ENCODE measurements at regions not wholly inside any gene's neighbourhood (a gene's known extent, or its start where the extent isn't known, plus 50 kb on each side); places are given as distances from the start of the nearest gene placed in this dataset.
"Not testable (repeated sequence)": the region's sequence is repeated elsewhere in the genome, so short reads cannot be mapped to it uniquely, and the experiment has no call there.

GRCh38 chr4:72846280-72847111, 223.0 kb downstream of the COX18 start:
- no peak for DNase-seq
- Mint-ChIP-seq H3K27ac (no peak overlapping the region), H3K36me3 (ENCODE audit: insufficient read depth in 2 of 2) (peaks cover 0 to 2% of the 10 kb centered on the region in 2 donors), H3K4me1 (ENCODE audit: low read depth) (no peaks in the 10 kb centered on the region), H3K9me3 (peaks cover 3% of the 10 kb centered on the region in 2 donors), H3K27me3 (ENCODE audit: low read depth) (no peaks in the 10 kb centered on the region), H3K4me3 (no peak overlapping the region)
- ATAC-seq (replicated peaks in 1 of 2): no peak

- no peak overlapping the region for H3K4me3 Mint-ChIP-seq
- ATAC-seq (replicated peaks in 1 of 2) (no peak), DNase-seq (no peak)
- no peaks in the 10 kb centered on the region for H3K27me3 Mint-ChIP-seq (ENCODE audit: low read depth)
- no peak overlapping the region for H3K27ac Mint-ChIP-seq
- no peaks in the 10 kb centered on the region for H3K4me1 Mint-ChIP-seq (ENCODE audit: low read depth)
- peaks cover 1 to 2% of the 10 kb centered on the region in 2 donors for H3K36me3 Mint-ChIP-seq (ENCODE audit: insufficient read depth in 2 of 2)
- peaks cover under 1 to 3% of the 10 kb centered on the region in 2 donors for H3K9me3 Mint-ChIP-seq
These were observed 226.1 kb downstream of the COX18 start for GRCh38 chr4:72843466-72843865.

GRCh38 chr4:72842323-72842722, 227.2 kb downstream of the COX18 start:
- no peak overlapping the region for H3K27ac Mint-ChIP-seq
- ATAC-seq (replicated peaks in 1 of 2) (no peak), DNase-seq (no peak)
- H3K27me3 Mint-ChIP-seq (ENCODE audit: low read depth): no peaks in the 10 kb centered on the region
- H3K4me1 Mint-ChIP-seq (ENCODE audit: low read depth): no peaks in the 10 kb centered on the region
- peaks cover 2 to 4% of the 10 kb centered on the region in 2 donors for H3K9me3 Mint-ChIP-seq
- peaks cover 2% of the 10 kb centered on the region in 2 donors for H3K36me3 Mint-ChIP-seq (ENCODE audit: insufficient read depth in 2 of 2)
- no peak overlapping the region for H3K4me3 Mint-ChIP-seq

GRCh38 chr4:72840166-72840565, 229.3 kb downstream of the COX18 start:
- H3K27me3 Mint-ChIP-seq (ENCODE audit: low read depth); H3K4me3 Mint-ChIP-seq; H3K36me3 Mint-ChIP-seq (ENCODE audit: insufficient read depth in 2 of 2); H3K27ac Mint-ChIP-seq; DNase-seq; H3K4me1 Mint-ChIP-seq (ENCODE audit: low read depth); H3K9me3 Mint-ChIP-seq; ATAC-seq (replicated peaks in 1 of 2): not testable (repeated sequence)

- no peak for DNase-seq
- Mint-ChIP-seq H3K4me3 (no peak overlapping the region), H3K4me1 (ENCODE audit: low read depth) (no peaks in the 10 kb centered on the region), H3K27ac (no peak overlapping the region), H3K27me3 (ENCODE audit: low read depth) (no peaks in the 10 kb centered on the region), H3K9me3 (peaks cover 3 to 5% of the 10 kb centered on the region in 2 donors), H3K36me3 (ENCODE audit: insufficient read depth in 2 of 2) (no peaks in the 10 kb centered on the region)
- no peak for ATAC-seq (replicated peaks in 1 of 2)
These were observed 240.7 kb downstream of the COX18 start for GRCh38 chr4:72828864-72829263.

- no peaks in the 10 kb centered on the region for H3K27me3 Mint-ChIP-seq (ENCODE audit: low read depth)
- no peak overlapping the region for H3K4me3 Mint-ChIP-seq
- no peak overlapping the region for H3K27ac Mint-ChIP-seq
These were observed 241.5 kb downstream of the COX18 start for GRCh38 chr4:72827968-72828367.

GRCh38 chr4:72820107-72820506, 249.4 kb downstream of the COX18 start:
- Mint-ChIP-seq H3K4me3 (no peak overlapping the region), H3K27me3 (ENCODE audit: low read depth) (no peaks in the 10 kb centered on the region), H3K36me3 (ENCODE audit: insufficient read depth in 2 of 2) (no peaks in the 10 kb centered on the region), H3K4me1 (ENCODE audit: low read depth) (no peaks in the 10 kb centered on the region), H3K9me3 (peaks cover 0 to 3% of the 10 kb centered on the region in 2 donors), H3K27ac (no peak overlapping the region)
- no peak for ATAC-seq (replicated peaks in 1 of 2)
- DNase-seq: no peak

More at GRCh38 chr4:72827968-72828367, 241.5 kb downstream of the COX18 start:
- Mint-ChIP-seq H3K4me1 (ENCODE audit: low read depth) (no peaks in the 10 kb centered on the region), H3K9me3 (peaks cover 1 to 5% of the 10 kb centered on the region in 2 donors), H3K36me3 (ENCODE audit: insufficient read depth in 2 of 2) (no peaks in the 10 kb centered on the region)
- ATAC-seq (replicated peaks in 1 of 2): no peak
- DNase-seq: no peak

- Mint-ChIP-seq H3K27me3 (ENCODE audit: low read depth) (no peaks in the 10 kb centered on the region), H3K4me3 (no peak overlapping the region), H3K9me3 (no peaks in the 10 kb centered on the region), H3K36me3 (ENCODE audit: insufficient read depth in 2 of 2) (no peaks in the 10 kb centered on the region), H3K4me1 (ENCODE audit: low read depth) (no peaks in the 10 kb centered on the region), H3K27ac (no peak overlapping the region)
- no peak for DNase-seq
- no peak for ATAC-seq (replicated peaks in 1 of 2)
These were observed 248.0 kb upstream of the ADAMTS3 start for GRCh38 chr4:72817012-72817411.

GRCh38 chr4:72814241-72814640, 245.2 kb upstream of the ADAMTS3 start:
- Mint-ChIP-seq H3K27me3 (ENCODE audit: low read depth) (no peaks in the 10 kb centered on the region), H3K4me1 (ENCODE audit: low read depth) (no peaks in the 10 kb centered on the region), H3K9me3 (no peaks in the 10 kb centered on the region), H3K4me3 (no peak overlapping the region), H3K36me3 (ENCODE audit: insufficient read depth in 2 of 2) (no peaks in the 10 kb centered on the region), H3K27ac (no peak overlapping the region)
- ATAC-seq (replicated peaks in 1 of 2) (no peak), DNase-seq (no peak)

GRCh38 chr4:72809208-72809607, 240.2 kb upstream of the ADAMTS3 start:
- Mint-ChIP-seq H3K4me1 (ENCODE audit: low read depth) (no peaks in the 10 kb centered on the region), H3K27me3 (ENCODE audit: low read depth) (no peaks in the 10 kb centered on the region), H3K9me3 (no peaks in the 10 kb centered on the region), H3K27ac (no peak overlapping the region), H3K36me3 (ENCODE audit: insufficient read depth in 2 of 2) (no peaks in the 10 kb centered on the region), H3K4me3 (no peak overlapping the region)
- DNase-seq (no peak), ATAC-seq (replicated peaks in 1 of 2) (no peak)

- H3K4me3 Mint-ChIP-seq: no peak overlapping the region
- H3K27ac Mint-ChIP-seq: no peak overlapping the region
- DNase-seq: no peak
- H3K9me3 Mint-ChIP-seq: peaks cover 1 to 2% of the 10 kb centered on the region in 2 donors
- H3K36me3 Mint-ChIP-seq (ENCODE audit: insufficient read depth in 2 of 2): no peaks in the 10 kb centered on the region
- ATAC-seq (replicated peaks in 1 of 2): no peak
- no peaks in the 10 kb centered on the region for H3K4me1 Mint-ChIP-seq (ENCODE audit: low read depth)
- H3K27me3 Mint-ChIP-seq (ENCODE audit: low read depth): no peaks in the 10 kb centered on the region
These were observed 236.3 kb upstream of the ADAMTS3 start for GRCh38 chr4:72805284-72805683.

GRCh38 chr4:72797486-72797885, 228.5 kb upstream of the ADAMTS3 start:
- Mint-ChIP-seq H3K4me3 (no peak overlapping the region), H3K4me1 (ENCODE audit: low read depth) (no peaks in the 10 kb centered on the region), H3K9me3 (peaks cover 5 to 10% of the 10 kb centered on the region in 2 donors), H3K27ac (no peak overlapping the region), H3K27me3 (ENCODE audit: low read depth) (no peaks in the 10 kb centered on the region), H3K36me3 (ENCODE audit: insufficient read depth in 2 of 2) (no peaks in the 10 kb centered on the region)
- no peak for DNase-seq
- ATAC-seq (replicated peaks in 1 of 2): no peak

GRCh38 chr4:72791054-72791453, 222.0 kb upstream of the ADAMTS3 start:
- Mint-ChIP-seq H3K27me3 (ENCODE audit: low read depth) (peaks cover 5% of the 10 kb centered on the region), H3K4me1 (ENCODE audit: low read depth) (no peaks in the 10 kb centered on the region), H3K4me3 (no peak overlapping the region), H3K27ac (no peak overlapping the region), H3K9me3 (peaks cover 6% of the 10 kb centered on the region in 2 donors), H3K36me3 (ENCODE audit: insufficient read depth in 2 of 2) (no peaks in the 10 kb centered on the region)
- DNase-seq: no peak
- no peak for ATAC-seq (replicated peaks in 1 of 2)
